ENCODE measurements at regions not wholly inside any gene's neighbourhood (a gene's known extent, or its start where the extent isn't known, plus 50 kb on each side); places are given as distances from the start of the nearest gene placed in this dataset.
"Not testable (repeated sequence)": the region's sequence is repeated elsewhere in the genome, so short reads cannot be mapped to it uniquely, and the experiment has no call there.

DNA sequence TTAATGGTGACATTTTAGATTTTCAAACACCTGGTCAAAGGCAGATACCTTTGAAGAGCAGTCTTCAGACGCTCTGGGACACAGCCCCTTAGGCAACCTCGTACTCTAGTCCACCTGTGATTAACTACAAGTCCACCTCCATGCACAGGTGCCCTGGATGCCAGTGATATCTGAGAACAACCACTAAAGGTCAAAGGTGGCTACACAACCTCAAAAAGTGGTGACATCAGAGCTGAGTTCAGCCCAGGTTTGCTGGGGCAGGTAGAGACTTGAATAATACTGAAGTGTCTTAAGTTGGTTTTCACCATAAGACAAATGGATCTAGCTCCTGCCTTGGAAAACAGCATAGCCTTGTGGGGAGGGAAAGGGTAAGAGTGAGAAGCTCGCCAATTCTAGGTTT, 143.4 kb upstream of the ADO start:
- DNase-seq (ENCODE audit: low spot score): no peak

DNA sequence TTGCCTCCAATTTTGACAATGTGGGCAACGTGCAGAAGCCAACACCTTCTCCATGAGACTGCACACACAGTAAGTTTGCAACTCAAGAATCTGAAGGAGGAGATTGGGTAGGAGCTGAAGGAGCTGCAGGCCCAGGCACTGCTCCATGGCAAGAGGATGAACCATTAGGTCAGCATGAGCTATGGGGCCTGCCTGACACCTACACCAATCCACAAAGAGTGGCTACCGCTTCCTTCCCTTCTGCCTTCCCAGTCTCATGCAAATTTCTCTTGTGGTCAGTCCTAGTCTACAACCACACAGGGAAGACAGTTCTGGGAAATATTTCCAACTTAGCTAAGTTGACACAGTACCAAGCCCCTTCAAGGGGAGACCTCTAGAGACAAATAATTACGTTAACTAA, 142.0 kb upstream of the ADO start:
- no peak for DNase-seq (ENCODE audit: low spot score)

- DNase-seq (ENCODE audit: low spot score): no peak
Observed at GRCh38 chr10:62665771-62666170, 138.7 kb upstream of the ADO start.

GRCh38 chr10:62666275-62666674, 138.2 kb upstream of the ADO start:
- no peak for DNase-seq (ENCODE audit: low spot score)

GRCh38 chr10:62669341-62669740, 135.2 kb upstream of the ADO start:
- no peak for DNase-seq (ENCODE audit: low spot score)

- DNase-seq (ENCODE audit: low spot score): no peak
Observed at GRCh38 chr10:62671104-62671503, 133.4 kb upstream of the ADO start.

GRCh38 chr10:62681211-62681940, 123.1 kb upstream of the ADO start:
- DNase-seq (ENCODE audit: low spot score): no peak

DNA sequence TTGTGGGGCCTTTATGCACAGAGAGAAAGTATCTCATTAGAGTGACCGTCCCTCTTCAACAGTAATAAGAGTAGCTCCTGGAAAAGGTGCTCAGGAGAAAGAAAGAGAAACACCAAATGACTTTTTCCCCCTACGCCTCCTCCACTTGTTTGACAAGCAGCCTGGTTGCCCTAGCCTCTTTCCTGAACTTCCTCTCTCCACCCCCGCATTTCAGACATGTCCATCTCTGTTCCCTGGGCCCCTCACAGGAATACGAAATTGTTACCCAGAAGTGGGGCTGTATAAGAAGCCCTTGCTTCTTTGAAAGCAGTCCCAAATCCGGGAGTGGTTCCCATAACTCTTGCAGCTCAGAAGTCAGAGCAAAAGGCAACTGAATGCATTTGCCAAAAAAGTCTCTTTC, 119.6 kb upstream of the ADO start:
- DNase-seq (ENCODE audit: low spot score): no peak

GRCh38 chr10:62687230-62687748, 117.2 kb upstream of the ADO start:
- no peak for DNase-seq (ENCODE audit: low spot score)

- DNase-seq (ENCODE audit: low spot score): no peak
Observed at GRCh38 chr10:62688971-62689700, 115.4 kb upstream of the ADO start.

- no peak for DNase-seq (ENCODE audit: low spot score)
Observed at GRCh38 chr10:62689712-62690111, 114.8 kb upstream of the ADO start.

- no peak for DNase-seq (ENCODE audit: low spot score)
Observed at GRCh38 chr10:62690703-62691102, 113.8 kb upstream of the ADO start.

- DNase-seq (ENCODE audit: low spot score): no peak
Observed at GRCh38 chr10:62691336-62691735, 113.2 kb upstream of the ADO start.

GRCh38 chr10:62692085-62692484, 112.4 kb upstream of the ADO start:
- DNase-seq (ENCODE audit: low spot score): no peak

- DNase-seq (ENCODE audit: low spot score): no peak
Observed at GRCh38 chr10:62693306-62693705, 111.2 kb upstream of the ADO start.

DNA sequence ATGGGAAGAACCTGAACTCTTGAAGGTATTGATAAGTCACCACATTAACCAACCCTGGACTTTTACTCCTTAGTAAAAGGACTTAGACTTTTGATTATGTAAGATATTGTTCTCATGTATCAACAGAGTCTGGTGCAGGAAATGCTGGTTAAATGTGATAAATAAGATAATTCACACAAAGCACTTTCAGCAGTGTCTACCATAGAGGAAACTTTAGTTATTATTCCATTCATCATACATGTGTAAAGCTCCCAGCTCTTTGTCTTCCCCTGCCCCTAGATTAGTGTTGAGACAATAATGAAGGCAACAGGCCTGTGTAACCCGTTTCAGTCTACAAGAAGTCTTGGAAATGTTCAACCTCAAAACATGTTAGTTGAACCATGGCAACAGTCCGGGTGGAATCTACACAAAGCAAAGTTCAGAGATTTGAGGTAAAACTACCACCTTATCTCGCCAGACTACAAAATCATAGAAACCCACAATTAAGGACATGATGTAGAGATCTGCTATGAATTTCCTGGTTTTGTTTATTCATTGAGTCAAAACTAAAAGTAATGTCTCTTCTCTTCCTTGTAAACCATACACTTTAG, 109.9 kb upstream of the ADO start:
- DNase-seq (ENCODE audit: low spot score): no peak

- DNase-seq (ENCODE audit: low spot score): no peak
Observed at GRCh38 chr10:62696798-62697197, 107.7 kb upstream of the ADO start.

GRCh38 chr10:62699148-62699547, 105.4 kb upstream of the ADO start:
- no peak for DNase-seq (ENCODE audit: low spot score)

- DNase-seq (ENCODE audit: low spot score): not testable (repeated sequence)
Observed at GRCh38 chr10:62704121-62704520, 100.4 kb upstream of the ADO start.

DNA sequence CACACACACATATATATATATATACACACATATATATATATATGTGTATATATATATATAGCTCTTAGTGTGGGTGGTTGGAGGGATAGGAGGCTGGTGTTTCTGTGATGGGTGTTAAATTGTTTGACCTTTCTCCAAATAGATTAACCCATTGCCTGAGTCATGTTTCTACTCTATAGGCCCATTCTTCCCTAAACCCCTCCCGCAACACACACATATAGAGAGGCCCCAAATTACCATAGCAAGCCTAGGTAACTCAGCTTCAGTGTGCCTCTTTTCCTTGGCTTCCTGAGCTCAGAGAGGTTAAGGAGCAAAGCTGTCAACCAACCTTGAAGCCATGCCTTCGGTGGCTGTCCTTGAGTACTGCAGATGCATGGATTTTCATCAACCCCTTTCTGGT, 98.7 kb upstream of the ADO start:
- DNase-seq (ENCODE audit: low spot score): no peak

- DNase-seq (ENCODE audit: low spot score): no peak
Observed at GRCh38 chr10:62707810-62708209, 96.7 kb upstream of the ADO start.

DNA sequence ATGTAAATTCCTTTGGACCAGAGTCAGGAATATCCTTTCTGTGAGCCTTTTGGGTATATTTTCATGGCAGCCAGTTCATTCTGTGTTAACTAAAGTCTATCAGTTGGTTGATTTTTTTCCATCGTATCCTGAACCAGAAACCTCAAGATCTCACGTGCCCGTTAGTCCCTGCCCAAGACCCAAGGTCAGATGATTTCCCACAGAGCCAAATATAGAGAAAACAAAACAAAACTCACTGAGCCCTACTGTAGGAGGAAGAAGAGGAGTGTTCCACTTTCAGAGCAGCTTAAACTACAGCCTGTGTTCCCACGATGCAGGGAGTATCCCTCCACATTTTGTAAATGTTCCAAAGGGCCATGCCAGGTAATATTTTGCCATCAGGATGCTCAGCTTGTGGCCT, 96.0 kb upstream of the ADO start:
- no peak for DNase-seq (ENCODE audit: low spot score)

DNA sequence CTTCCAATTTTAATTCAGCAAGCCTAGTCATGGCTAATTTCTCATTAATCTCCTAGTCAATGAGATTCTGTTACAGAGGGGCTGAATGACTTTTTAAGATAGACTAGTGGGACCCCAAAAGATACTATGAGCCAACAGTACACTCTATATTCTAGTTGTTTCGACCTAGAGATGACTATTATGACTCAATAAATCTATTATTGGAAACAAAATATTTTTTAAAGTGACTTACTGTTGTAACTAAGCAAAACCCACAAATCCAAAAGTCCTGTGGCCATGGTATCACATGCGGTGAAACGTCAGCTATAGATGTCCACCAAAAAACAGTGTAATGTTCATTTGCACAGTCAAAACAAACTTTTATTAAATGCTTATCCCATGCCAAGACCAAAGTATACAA, 95.3 kb upstream of the ADO start:
- DNase-seq (ENCODE audit: low spot score): no peak
